ENCODE measurements at regions not wholly inside any gene's neighbourhood (a gene's known extent, or its start where the extent isn't known, plus 50 kb on each side); places are given as distances from the start of the nearest gene placed in this dataset.

- no peak for TF ChIP-seq RAD21 (IDR thresholded peaks at IDR 0.05; ENCODE audit: low read depth)
- TF ChIP-seq, protein P1, sequence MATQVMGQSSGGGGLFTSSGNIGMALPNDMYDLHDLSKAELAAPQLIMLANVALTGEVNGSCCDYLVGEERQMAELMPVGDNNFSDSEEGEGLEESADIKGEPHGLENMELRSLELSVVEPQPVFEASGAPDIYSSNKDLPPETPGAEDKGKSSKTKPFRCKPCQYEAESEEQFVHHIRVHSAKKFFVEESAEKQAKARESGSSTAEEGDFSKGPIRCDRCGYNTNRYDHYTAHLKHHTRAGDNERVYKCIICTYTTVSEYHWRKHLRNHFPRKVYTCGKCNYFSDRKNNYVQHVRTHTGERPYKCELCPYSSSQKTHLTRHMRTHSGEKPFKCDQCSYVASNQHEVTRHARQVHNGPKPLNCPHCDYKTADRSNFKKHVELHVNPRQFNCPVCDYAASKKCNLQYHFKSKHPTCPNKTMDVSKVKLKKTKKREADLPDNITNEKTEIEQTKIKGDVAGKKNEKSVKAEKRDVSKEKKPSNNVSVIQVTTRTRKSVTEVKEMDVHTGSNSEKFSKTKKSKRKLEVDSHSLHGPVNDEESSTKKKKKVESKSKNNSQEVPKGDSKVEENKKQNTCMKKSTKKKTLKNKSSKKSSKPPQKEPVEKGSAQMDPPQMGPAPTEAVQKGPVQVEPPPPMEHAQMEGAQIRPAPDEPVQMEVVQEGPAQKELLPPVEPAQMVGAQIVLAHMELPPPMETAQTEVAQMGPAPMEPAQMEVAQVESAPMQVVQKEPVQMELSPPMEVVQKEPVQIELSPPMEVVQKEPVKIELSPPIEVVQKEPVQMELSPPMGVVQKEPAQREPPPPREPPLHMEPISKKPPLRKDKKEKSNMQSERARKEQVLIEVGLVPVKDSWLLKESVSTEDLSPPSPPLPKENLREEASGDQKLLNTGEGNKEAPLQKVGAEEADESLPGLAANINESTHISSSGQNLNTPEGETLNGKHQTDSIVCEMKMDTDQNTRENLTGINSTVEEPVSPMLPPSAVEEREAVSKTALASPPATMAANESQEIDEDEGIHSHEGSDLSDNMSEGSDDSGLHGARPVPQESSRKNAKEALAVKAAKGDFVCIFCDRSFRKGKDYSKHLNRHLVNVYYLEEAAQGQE (IDR thresholded peaks at IDR 0.05; ENCODE audit: low read depth), result no peak
- TF ChIP-seq, protein P2, sequence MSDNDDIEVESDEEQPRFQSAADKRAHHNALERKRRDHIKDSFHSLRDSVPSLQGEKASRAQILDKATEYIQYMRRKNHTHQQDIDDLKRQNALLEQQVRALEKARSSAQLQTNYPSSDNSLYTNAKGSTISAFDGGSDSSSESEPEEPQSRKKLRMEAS (IDR thresholded peaks at IDR 0.05), result no peak
- no peak for TF ChIP-seq TAF1 (IDR thresholded peaks at IDR 0.05; ENCODE audit: low read depth)
- TF ChIP-seq FOXM1 (IDR thresholded peaks at IDR 0.05; ENCODE audit: borderline replicate concordance, low read depth), result no peak
- TF ChIP-seq TEAD4 (IDR thresholded peaks at IDR 0.05), result no peak
- no peak for TF ChIP-seq YY1 (IDR thresholded peaks at IDR 0.05; ENCODE audit: low read depth)
These were observed 316.1 kb downstream of the LNPK start for GRCh38 chr2:175686002-175686401.
